Hepatocyte (in vitro differentiated cells): ENCODE measurements at regions not wholly inside any gene's neighbourhood (a gene's known extent, or its start where the extent isn't known, plus 50 kb on each side); places are given as distances from the start of the nearest gene placed in this dataset.

Experiments used
- CTCF ChIP-seq: fragments of 200-600 bp; sonication (generic); IDR thresholded peaks from 2 replicates; pipeline ENCODE4 v1.5.1; 2016; ENCODE audit warnings: antibody characterized with exemption, mild to moderate bottlenecking; ENCODE audit not compliant: poor library complexity
- EZH2 ChIP-seq: fragments of 200-600 bp; sonication (generic); IDR thresholded peaks from 2 replicates; pipeline ENCODE4 v1.6.1; 2016; ENCODE audit warnings: antibody characterized with exemption, mild to moderate bottlenecking, borderline replicate concordance
- EZH2phosphoT487 ChIP-seq: fragments of 200-600 bp; sonication (generic); IDR thresholded peaks from one replicate; pipeline ENCODE4 v1.6.1; 2018; ENCODE audit warnings: antibody characterized with exemption, mild to moderate bottlenecking, low read depth, moderate library complexity; ENCODE audit not compliant: unreplicated experiment, severe bottlenecking

DNA sequence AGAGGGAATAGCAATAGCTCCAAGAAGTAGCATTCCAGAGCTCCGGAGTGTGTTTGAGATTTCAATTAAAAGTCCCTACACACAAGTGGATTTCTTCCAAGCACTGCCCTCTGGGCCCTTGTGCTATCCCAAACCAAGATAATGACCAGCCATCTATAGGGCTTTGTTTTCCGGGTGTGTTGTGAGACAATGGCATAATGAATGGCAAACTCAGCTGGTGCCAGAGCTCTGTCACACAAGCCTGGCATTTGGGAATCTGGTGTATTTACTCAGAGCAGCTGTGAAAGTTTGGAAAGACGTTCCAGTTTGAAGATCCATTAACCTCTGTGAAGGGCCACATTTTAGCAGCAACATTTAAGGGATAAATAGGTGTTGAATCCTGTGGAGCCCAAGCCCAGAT lies 61.2 kb upstream of the TMTC2 start:
- no peak for TF ChIP-seq EZH2phosphoT487
- no peak for TF ChIP-seq CTCF
- TF ChIP-seq EZH2: no peak
